GM12891 (cell line): ENCODE measurements at regions not wholly inside any gene's neighbourhood (a gene's known extent, or its start where the extent isn't known, plus 50 kb on each side); places are given as distances from the start of the nearest gene placed in this dataset.

Experiments
- PAX5 ChIP-seq: IDR thresholded peaks from 2 replicates; pipeline ENCODE4 v1.6.1; 2011; ENCODE audit warnings: low read length, moderate library complexity, mild to moderate bottlenecking; ENCODE audit not compliant: insufficient read depth, severe bottlenecking
- POLR2A ChIP-seq: IDR thresholded peaks from 2 replicates; pipeline ENCODE4 v1.6.1; 2011; ENCODE audit warnings: low read depth, low read length, control low read depth
- POLR2AphosphoS5 ChIP-seq: IDR thresholded peaks from 2 replicates; pipeline ENCODE4 v1.6.1; 2011; ENCODE audit warnings: low read depth, low read length, control low read depth
- POU2F2 ChIP-seq: IDR thresholded peaks from 2 replicates; pipeline ENCODE4 v1.6.1; 2011; ENCODE audit warnings: low read depth, mild to moderate bottlenecking, control low read depth, low read length, moderate library complexity
- SPI1 ChIP-seq: IDR thresholded peaks from 2 replicates; pipeline ENCODE4 v1.6.1; 2011; ENCODE audit warnings: low read depth, low read length, control low read depth
- TAF1 ChIP-seq: IDR thresholded peaks from 2 replicates; pipeline ENCODE4 v1.6.1; 2011; ENCODE audit warnings: low read depth, low read length, control low read depth

- TF ChIP-seq POLR2AphosphoS5 (no peak), TAF1 (no peak), PAX5 (no peak), POLR2A (no peak), POU2F2 (no peak), SPI1 (no peak)
Observed at GRCh38 chr2:196487417-196487816, 152.1 kb upstream of the CCDC150 start.
